ENCODE measurements at regions not wholly inside any gene's neighbourhood (a gene's known extent, or its start where the extent isn't known, plus 50 kb on each side); places are given as distances from the start of the nearest gene placed in this dataset.

GRCh38 chr2:145090841-145091761, 571.2 kb upstream of the ZEB2 start:
- intact Hi-C loops (cut with micrococcal nuclease): no loop called here
- no peak overlapping the region for H3K27ac Mint-ChIP-seq
- no peak for DNase-seq
- no peak overlapping the region for H3K4me3 Mint-ChIP-seq
- ChIA-PET CTCF (no interaction called here), POLR2A (no interaction called here)
- no peaks in the 10 kb centered on the region for H3K36me3 Mint-ChIP-seq
- no peaks in the 10 kb centered on the region for H3K4me1 Mint-ChIP-seq (ENCODE audit: low read depth)
- H3K9me3 Mint-ChIP-seq: no peaks in the 10 kb centered on the region
- no peaks in the 10 kb centered on the region for H3K27me3 Mint-ChIP-seq

GRCh38 chr2:145088756-145089155, 568.8 kb upstream of the ZEB2 start:
- no peaks in the 10 kb centered on the region for H3K36me3 Mint-ChIP-seq
- H3K4me1 Mint-ChIP-seq (ENCODE audit: low read depth): no peaks in the 10 kb centered on the region
- POLR2A ChIA-PET: no interaction called here
- H3K9me3 Mint-ChIP-seq: no peaks in the 10 kb centered on the region
- H3K27me3 Mint-ChIP-seq: no peaks in the 10 kb centered on the region
- DNase-seq: no peak
- CTCF ChIA-PET: no interaction called here
- no peak overlapping the region for H3K4me3 Mint-ChIP-seq
- no peak overlapping the region for H3K27ac Mint-ChIP-seq
- intact Hi-C loops (cut with micrococcal nuclease): no loop called here

- ChIA-PET POLR2A (no interaction called here), CTCF (no interaction called here)
- H3K27ac Mint-ChIP-seq: no peak overlapping the region
- intact Hi-C loops (cut with micrococcal nuclease): no loop called here
- no peaks in the 10 kb centered on the region for H3K36me3 Mint-ChIP-seq
- no peaks in the 10 kb centered on the region for H3K4me1 Mint-ChIP-seq (ENCODE audit: low read depth)
- H3K27me3 Mint-ChIP-seq: no peaks in the 10 kb centered on the region
- DNase-seq: no peak
- no peak overlapping the region for H3K4me3 Mint-ChIP-seq
- H3K9me3 Mint-ChIP-seq: no peaks in the 10 kb centered on the region
Observed at GRCh38 chr2:145086910-145087309, 567.0 kb upstream of the ZEB2 start.

GRCh38 chr2:145085612-145086011, 565.7 kb upstream of the ZEB2 start:
- Mint-ChIP-seq H3K4me1 (ENCODE audit: low read depth) (no peaks in the 10 kb centered on the region), H3K4me3 (no peak overlapping the region), H3K9me3 (no peaks in the 10 kb centered on the region), H3K27me3 (no peaks in the 10 kb centered on the region), H3K36me3 (no peaks in the 10 kb centered on the region), H3K27ac (no peak overlapping the region)
- ChIA-PET POLR2A (no interaction called here), CTCF (no interaction called here)
- no peak for DNase-seq
- intact Hi-C loops (cut with micrococcal nuclease): no loop called here

- H3K4me1 Mint-ChIP-seq (ENCODE audit: low read depth): no peaks in the 10 kb centered on the region
- no peaks in the 10 kb centered on the region for H3K36me3 Mint-ChIP-seq
- DNase-seq: no peak
- CTCF ChIA-PET: no interaction called here
- H3K4me3 Mint-ChIP-seq: no peak overlapping the region
- intact Hi-C loops (cut with micrococcal nuclease): no loop called here
- H3K27me3 Mint-ChIP-seq: no peaks in the 10 kb centered on the region
- POLR2A ChIA-PET: no interaction called here
- H3K9me3 Mint-ChIP-seq: no peaks in the 10 kb centered on the region
- no peak overlapping the region for H3K27ac Mint-ChIP-seq
Observed at GRCh38 chr2:145080426-145080825, 560.5 kb upstream of the ZEB2 start.

- Mint-ChIP-seq H3K9me3 (no peaks in the 10 kb centered on the region), H3K36me3 (no peaks in the 10 kb centered on the region), H3K27me3 (no peaks in the 10 kb centered on the region), H3K4me1 (ENCODE audit: low read depth) (no peaks in the 10 kb centered on the region), H3K27ac (no peak overlapping the region), H3K4me3 (no peak overlapping the region)
- ChIA-PET POLR2A (no interaction called here), CTCF (no interaction called here)
- DNase-seq: no peak
- intact Hi-C loops (cut with micrococcal nuclease): no loop called here
Observed at GRCh38 chr2:145079641-145080040, 559.7 kb upstream of the ZEB2 start.

- no peaks in the 10 kb centered on the region for H3K9me3 Mint-ChIP-seq
- POLR2A ChIA-PET: no interaction called here
- H3K27me3 Mint-ChIP-seq: no peaks in the 10 kb centered on the region
- intact Hi-C loops (cut with micrococcal nuclease): no loop called here
- CTCF ChIA-PET: no interaction called here
- H3K36me3 Mint-ChIP-seq: no peaks in the 10 kb centered on the region
- no peak overlapping the region for H3K4me3 Mint-ChIP-seq
- no peak overlapping the region for H3K27ac Mint-ChIP-seq
- no peaks in the 10 kb centered on the region for H3K4me1 Mint-ChIP-seq (ENCODE audit: low read depth)
- no peak for DNase-seq
Observed at GRCh38 chr2:145078923-145079322, 559.0 kb upstream of the ZEB2 start.

- Mint-ChIP-seq H3K4me3 (no peak overlapping the region), H3K27ac (no peak overlapping the region), H3K36me3 (no peaks in the 10 kb centered on the region), H3K27me3 (no peaks in the 10 kb centered on the region), H3K9me3 (no peaks in the 10 kb centered on the region), H3K4me1 (ENCODE audit: low read depth) (no peaks in the 10 kb centered on the region)
- no peak for DNase-seq
- POLR2A ChIA-PET: no interaction called here
- intact Hi-C loops (cut with micrococcal nuclease): no loop called here
- CTCF ChIA-PET: no interaction called here
Observed at GRCh38 chr2:145076085-145076484, 556.2 kb upstream of the ZEB2 start.

GRCh38 chr2:145075454-145076062, 555.6 kb upstream of the ZEB2 start:
- intact Hi-C loops (cut with micrococcal nuclease): no loop called here
- Mint-ChIP-seq H3K27me3 (no peaks in the 10 kb centered on the region), H3K9me3 (no peaks in the 10 kb centered on the region), H3K4me1 (ENCODE audit: low read depth) (no peaks in the 10 kb centered on the region), H3K4me3 (no peak overlapping the region), H3K36me3 (no peaks in the 10 kb centered on the region), H3K27ac (no peak overlapping the region)
- no peak for DNase-seq
- ChIA-PET CTCF (no interaction called here), POLR2A (no interaction called here)

GRCh38 chr2:145070703-145071102, 550.8 kb upstream of the ZEB2 start:
- Mint-ChIP-seq H3K36me3 (no peaks in the 10 kb centered on the region), H3K4me1 (ENCODE audit: low read depth) (no peaks in the 10 kb centered on the region), H3K27ac (no peak overlapping the region), H3K27me3 (no peaks in the 10 kb centered on the region), H3K9me3 (no peaks in the 10 kb centered on the region), H3K4me3 (no peak overlapping the region)
- ChIA-PET CTCF (no interaction called here), POLR2A (no interaction called here)
- intact Hi-C loops (cut with micrococcal nuclease): no loop called here
- no peak for DNase-seq

- no peak overlapping the region for H3K4me3 Mint-ChIP-seq
- POLR2A ChIA-PET: no interaction called here
- no peak overlapping the region for H3K27ac Mint-ChIP-seq
- H3K4me1 Mint-ChIP-seq (ENCODE audit: low read depth): no peaks in the 10 kb centered on the region
- intact Hi-C loops (cut with micrococcal nuclease): no loop called here
- CTCF ChIA-PET: no interaction called here
- DNase-seq: no peak
- no peaks in the 10 kb centered on the region for H3K9me3 Mint-ChIP-seq
- no peaks in the 10 kb centered on the region for H3K36me3 Mint-ChIP-seq
- H3K27me3 Mint-ChIP-seq: no peaks in the 10 kb centered on the region
Observed at GRCh38 chr2:145068509-145068908, 548.6 kb upstream of the ZEB2 start.

GRCh38 chr2:145067549-145068030, 547.7 kb upstream of the ZEB2 start:
- Mint-ChIP-seq H3K4me3 (no peak overlapping the region), H3K36me3 (no peaks in the 10 kb centered on the region), H3K9me3 (no peaks in the 10 kb centered on the region), H3K27ac (no peak overlapping the region), H3K27me3 (no peaks in the 10 kb centered on the region), H3K4me1 (ENCODE audit: low read depth) (no peaks in the 10 kb centered on the region)
- POLR2A ChIA-PET: no interaction called here
- DNase-seq: no peak
- CTCF ChIA-PET: no interaction called here
- intact Hi-C loops (cut with micrococcal nuclease): no loop called here

GRCh38 chr2:145066856-145067548, 547.1 kb upstream of the ZEB2 start:
- POLR2A ChIA-PET: no interaction called here
- intact Hi-C loops (cut with micrococcal nuclease): no loop called here

More at GRCh38 chr2:145066856-145067548, 547.1 kb upstream of the ZEB2 start:
- Mint-ChIP-seq H3K4me1 (ENCODE audit: low read depth) (no peaks in the 10 kb centered on the region), H3K36me3 (no peaks in the 10 kb centered on the region), H3K9me3 (no peaks in the 10 kb centered on the region), H3K4me3 (no peak overlapping the region), H3K27me3 (no peaks in the 10 kb centered on the region), H3K27ac (no peak overlapping the region)
- CTCF ChIA-PET: no interaction called here
- DNase-seq: no peak
